NCI-H1048 (cell line): ENCODE measurements at regions not wholly inside any gene's neighbourhood (a gene's known extent, or its start where the extent isn't known, plus 50 kb on each side); places are given as distances from the start of the nearest gene placed in this dataset.
"Not testable (repeated sequence)": the region's sequence is repeated elsewhere in the genome, so short reads cannot be mapped to it uniquely, and the experiment has no call there.

ENCODE experiments used
- DNase-seq: peaks from one replicate; lab custom pipeline; 2025; lab: John Stamatoyannopoulos, UW

DNA sequence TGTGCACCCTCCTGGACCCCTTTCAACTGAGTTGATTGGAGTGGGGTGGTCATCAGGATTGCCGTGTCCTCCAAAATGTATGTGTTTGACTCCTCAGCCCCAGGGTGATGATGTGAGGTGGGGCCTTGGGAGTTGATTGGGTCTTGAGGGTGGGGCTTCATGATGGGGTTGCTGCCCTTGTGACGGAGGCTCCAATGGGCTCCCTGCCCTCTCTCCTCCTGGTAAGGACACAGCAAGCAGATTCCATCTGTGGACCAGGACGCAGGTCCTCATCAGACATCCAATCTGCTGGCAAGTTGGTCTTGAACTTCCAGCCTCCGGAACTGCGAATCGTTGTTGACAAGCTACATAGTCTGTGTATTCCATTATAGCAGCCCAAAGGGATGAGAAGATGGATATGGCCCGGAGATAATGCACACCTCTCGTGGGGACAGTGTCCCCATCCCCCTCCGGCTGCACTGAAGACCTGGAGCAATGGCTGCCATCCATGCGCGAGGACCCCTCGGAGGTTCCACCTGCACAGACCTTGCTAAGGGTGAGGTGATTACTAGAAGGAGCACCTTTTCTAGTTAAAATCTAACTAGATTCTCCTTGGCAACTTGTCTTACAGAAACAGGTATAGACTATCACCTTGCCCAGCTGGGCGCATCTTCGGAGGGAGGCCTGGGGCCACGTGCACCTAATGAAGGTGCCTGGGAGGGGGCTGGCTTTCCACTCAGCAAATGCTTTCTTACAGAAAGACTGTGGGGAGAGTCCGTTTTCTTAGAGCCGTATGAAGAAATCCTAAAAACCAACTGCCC is 75.7 kb upstream of the IRX4 start:
- DNase-seq = no peak

DNA sequence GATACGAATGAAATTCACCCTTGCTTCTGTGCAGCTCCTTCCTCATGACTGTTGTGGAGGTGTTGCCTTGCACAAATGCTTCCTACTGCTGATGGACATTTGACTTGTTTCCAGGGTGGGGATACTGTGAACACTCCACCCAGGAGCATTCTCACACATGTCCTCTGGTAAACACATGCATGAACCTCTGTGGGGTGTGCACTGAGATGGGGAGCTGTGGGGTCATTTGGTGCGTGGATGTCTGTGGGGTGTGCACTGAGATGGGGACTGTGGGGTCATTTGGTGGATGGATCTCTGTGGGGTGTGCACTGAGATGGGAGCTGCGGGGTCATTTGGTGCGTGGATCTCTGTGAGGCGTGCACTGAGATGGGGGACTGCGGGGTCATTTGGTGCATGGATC is 72.9 kb upstream of the IRX4 start:
- DNase-seq = no peak

DNA sequence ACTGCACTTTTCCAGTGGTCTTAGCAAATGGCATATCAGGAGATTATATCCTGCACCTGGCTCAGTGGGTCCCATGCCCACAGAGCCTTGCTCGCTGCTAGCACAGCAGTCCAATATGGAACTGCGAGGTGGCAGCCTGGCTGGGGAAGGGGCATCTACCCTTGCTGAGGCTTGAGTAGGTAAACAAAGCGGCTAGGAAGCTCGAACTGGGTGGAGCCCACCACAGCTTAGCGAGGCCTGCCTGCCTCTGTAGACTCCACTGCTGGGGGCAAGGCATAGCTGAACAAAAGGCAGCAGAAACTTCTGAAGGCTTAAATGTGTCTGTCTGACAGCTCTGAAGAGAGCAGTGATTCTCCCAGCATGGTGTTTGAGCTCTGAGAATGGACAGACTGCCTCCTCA is 71.0 kb upstream of the IRX4 start:
- DNase-seq = not testable (repeated sequence)

DNA sequence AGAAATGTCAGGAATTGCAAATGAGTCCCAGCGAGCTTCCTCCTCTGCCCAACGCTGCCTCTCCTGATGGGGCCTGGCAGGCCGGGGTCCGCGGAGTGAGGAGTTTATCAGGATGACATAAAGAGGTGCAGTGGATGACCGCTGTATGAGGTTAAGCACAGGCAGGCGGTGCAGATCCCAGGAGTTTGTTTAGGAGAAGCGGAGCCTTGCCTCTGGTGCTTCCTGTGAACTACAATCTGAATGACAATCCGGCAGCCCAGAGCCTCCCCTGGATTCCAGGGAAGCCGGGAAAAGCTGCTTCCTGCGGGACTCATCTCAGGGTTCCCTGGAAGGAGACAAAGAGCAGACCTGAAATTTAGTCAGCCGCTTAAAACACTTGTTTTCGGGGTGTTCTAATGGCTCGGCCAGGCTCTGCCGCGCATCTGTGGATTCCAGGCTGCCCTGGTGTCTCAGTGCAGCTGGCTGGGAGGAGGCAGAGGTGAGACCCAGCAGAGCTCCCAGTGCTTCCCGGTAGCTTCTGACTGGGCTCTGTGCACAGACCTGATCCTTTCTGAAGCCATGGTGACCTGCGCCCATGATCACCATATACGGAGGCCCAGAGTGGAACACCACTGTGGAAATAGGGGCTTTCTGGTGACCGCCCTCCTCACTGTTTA is 69.8 kb upstream of the IRX4 start:
- DNase-seq = no peak

DNA sequence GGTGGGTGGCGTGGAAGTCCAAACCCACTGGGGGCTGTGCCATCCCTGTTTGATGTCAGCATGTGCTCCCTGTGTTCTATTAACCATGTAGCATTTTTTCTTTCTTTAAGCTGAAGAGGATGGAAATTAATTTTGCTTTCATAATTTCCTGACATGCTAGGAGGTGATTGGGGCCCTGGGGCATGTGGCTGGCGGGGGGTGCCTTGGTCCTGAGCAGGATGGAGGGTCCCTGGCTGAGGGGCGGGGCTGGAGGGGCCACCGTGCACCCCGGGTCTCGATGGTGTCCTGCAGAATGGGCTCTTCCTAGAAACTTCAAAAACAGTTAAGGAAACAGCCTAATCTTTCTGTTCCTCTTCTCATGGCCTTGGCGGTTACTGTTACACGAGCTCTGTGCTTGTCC is 69.3 kb upstream of the IRX4 start:
- DNase-seq = no peak

DNA sequence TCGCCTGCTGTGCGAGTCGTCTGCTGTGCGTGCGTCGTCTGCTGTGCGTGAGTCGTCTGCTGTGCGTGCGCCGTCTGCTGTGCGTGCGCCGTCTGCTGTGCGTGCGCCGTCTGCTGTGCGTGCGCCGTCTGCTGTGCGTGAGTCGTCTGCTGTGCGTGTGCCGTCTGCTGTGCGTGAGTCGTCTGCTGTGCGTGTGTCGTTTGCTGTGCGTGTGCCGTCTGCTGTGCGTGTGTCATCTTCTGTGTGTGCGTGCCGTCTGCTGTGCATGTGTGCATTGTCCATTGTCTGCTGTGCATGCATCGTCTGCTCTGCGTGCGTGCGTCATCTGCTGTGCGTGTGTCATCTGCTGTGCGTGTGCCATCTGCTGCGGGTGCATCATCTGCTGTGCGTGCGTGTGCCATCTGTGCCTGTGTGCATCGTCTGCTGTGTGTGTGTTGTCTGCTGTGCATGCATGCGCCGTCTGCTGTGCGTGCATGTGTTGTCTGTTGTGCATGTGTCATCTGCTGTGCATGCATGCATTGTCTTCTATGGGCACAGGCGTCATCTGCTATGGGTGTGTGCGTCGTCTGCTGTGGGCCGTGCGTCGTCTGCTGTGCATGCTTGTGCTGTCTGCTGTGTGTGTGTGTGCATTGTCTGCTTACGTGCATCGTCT is 68.6 kb upstream of the IRX4 start:
- DNase-seq = no peak

DNA sequence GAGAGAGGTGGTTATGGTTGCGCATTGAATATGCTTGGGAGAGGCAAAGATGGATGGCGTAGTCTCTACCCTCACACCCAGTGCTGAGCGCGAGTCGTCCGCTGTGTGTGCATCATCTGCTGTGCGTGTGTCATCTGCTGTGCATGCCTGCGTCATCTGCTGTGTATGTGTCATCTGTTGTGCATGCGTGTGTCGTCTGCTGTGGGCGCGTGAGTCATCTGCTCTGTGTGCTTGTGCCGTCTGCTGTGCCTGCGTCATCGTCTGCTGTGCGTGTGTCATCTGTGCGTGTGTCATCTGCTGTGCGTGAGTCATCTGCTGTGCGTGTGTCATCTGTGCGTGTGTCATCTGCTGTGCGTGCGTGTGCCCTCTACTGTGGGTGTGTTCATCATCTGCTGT is 68.0 kb upstream of the IRX4 start:
- no peak for DNase-seq

DNA sequence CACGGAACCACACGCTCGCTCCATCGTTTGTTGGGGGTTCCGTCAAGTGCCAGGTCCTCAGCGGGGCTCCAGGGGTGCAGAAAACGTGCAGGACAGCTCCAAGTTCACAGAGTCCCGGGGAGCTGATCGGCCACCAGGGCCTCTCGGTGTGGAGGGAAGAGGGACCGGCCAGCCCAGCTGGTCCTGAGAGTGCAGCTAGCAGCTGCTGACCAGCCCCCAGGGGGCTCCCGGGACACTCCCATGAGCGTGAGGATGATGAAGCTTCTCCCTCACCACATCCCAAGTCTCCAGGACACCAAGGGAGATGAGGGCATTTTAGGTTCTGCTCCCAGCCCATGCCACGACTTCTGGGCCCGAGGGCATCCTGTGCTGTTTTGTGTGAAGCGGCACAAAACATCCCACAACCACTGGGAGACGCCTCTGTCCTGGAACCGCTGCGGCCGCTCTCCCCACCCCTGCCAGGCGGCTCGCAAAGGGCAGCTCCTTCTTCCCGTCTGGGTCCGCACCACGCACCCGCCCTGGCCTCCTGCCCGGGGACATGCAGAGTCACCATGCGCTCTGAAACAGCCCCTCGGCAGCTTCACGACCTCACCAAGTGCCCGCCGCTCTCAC is 67.5 kb upstream of the IRX4 start:
- no peak for DNase-seq

DNA sequence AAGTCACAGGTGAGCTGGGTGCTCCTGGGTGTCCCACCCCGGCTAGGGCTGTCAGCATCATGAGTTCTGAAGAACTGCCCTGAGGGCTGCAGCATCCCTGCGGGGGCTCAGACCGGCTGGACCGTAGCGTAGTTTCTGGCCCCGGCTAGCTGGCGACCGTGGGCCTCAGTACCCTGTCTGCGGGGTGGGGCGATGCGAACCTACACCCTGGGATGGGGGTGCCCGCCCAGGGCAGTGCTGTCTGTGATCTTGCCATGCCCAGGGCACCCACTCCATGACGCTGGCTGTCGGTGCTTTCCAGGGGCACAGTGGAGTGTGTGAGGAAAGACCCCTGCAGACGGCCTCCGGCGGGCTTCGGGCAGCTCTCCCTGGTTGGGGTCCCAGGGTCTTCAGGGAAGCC is 66.5 kb upstream of the IRX4 start:
- DNase-seq = no peak

DNA sequence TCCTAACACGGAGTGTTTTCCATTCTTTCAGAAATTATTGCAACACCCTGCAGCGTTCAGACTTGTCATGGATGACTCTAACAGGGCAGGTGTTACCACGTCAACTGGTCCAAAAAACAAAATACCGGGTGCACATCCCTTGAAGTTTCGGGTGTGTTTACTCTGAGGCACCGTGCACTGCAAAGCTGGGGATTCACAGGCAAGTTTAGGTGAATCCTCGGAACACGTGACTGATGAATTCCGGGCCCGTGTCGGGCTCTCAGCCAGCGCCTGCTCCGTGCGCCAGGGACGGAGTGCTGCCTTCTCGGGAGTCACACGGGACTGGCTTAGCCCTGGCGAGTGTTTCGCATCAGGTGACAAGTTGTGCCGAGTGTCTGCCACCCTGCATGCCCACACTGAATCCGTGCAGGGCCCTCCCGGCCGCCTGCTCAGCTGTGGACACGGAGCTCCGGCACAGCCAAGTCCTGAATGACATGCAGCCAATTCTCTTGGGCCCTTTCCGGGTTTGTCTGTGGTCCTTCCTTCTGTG is 66.0 kb upstream of the IRX4 start:
- DNase-seq = no peak

DNA sequence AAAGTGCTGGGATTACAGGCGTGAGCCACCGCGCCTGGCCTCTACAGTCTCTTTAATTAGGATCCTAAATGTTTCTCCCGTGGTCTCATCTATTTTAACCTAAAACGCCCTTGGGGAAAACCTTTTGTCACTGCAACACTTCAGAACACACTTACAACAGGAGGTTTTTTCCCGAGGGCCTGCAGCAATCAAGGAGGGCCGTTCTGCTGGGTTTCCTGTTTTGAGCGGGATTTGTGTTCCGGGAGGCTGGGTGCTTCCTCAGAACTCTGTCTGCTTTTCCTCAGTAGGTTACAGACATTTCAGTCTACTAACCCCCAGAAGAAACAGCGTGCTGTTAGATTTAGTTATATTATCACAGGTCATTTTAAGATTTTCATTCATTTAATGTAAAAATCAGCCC is 65.4 kb upstream of the IRX4 start:
- DNase-seq = no peak

DNA sequence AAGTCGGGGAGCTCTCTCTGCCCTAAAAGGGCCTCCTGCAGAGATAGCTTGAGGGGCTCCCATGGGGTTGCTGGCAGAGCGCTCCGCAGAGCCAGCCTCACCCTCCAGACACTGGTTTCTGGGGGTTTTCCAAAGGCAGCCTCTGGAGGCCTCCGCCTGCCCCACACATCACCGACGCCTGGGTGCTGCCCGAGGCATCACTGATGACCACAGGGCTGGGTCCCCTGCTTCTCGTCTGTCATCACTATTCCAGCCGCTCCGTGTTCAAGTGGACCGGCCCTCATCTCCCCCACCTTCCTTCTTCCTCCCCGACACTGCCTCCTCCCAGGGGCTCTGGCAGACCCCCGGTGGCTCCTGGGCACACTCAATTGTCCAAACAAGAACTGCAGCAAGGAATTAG is 64.1 kb upstream of the IRX4 start:
- DNase-seq = no peak

DNA sequence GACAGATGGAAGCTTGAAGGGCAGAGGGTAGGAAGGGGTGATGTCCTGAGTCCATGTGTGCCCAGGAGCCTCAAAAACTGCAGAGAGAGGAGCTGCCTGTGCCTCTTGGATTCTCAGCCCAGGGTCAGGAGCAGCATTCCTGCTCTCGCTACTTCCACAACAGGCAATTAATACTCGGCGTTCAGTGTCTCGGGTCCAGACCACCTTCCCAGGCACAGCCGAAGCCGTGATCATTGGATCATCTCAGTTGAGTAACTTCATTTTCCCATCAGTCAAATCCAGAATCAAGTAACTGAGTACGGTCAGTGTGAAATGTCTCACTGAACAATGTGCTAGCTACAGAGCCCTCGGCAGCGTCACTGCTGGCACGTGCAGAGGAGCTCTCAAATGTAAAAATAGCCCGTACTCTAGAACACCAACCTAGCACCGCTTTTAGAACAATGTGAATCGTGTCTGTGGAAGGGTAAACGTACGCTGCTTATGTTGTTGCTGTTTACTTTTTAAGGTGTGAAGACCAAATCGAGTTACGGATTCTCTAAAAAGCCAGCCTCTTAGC is 63.5 kb upstream of the IRX4 start:
- DNase-seq = no peak

DNA sequence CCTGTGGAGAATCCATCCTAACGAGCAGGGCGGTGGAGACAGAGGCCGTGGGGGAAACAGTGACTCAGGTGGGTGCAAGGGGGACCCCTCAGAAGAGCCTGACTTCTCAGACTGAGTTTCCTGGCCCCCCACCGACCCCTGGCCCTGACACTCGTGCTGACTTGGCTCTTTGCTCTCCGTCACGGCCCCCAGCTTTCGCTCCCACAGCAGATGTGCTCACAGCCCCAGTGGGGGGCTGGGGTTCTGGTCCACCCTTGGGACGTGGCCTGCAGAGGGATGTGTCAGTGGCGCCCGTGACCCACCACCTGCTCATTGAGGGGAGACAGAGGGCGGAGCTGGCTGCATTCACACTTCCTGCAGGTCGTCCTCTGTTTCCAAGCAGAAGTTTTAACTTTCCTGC is 62.9 kb upstream of the IRX4 start:
- no peak for DNase-seq

DNA sequence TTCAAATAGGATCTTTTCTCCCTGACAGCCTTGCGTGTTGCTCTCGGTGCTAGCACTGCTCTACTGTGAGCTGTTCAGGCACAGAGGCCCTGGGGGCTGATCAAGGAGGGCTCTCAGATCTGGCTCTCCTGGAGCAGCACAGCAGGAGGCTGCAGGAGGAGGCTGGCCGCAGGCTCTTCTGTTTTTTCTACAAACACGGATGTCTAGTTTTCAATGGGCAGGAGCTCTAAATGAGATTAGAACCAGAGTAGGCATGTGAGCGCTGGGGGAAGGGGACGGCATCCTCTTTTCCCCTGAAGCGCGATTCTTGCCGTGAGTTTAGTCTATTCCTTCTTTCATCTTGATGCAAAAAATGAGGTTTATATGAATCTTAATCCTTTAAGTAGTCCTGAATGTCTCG is 61.7 kb upstream of the IRX4 start:
- no peak for DNase-seq

DNA sequence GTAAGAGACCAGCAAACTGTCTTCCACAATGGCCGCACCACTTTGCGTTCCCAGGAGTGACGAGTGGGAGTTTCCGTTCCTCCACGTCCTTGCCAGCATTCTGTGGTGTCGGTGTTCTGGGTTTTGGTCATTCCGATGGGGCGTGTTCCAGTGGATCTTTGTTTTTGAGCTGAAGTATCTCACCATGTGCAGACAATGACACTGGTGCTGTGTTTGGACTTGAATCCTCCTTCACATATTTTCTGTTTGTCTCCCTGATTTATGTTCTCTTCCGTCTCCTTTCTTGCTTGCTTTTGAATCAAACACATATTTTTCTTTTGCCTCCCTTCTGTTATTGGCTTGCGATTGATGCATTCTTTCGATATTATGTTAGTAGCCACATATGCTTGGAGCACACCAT is 60.8 kb upstream of the IRX4 start:
- DNase-seq = no peak

DNA sequence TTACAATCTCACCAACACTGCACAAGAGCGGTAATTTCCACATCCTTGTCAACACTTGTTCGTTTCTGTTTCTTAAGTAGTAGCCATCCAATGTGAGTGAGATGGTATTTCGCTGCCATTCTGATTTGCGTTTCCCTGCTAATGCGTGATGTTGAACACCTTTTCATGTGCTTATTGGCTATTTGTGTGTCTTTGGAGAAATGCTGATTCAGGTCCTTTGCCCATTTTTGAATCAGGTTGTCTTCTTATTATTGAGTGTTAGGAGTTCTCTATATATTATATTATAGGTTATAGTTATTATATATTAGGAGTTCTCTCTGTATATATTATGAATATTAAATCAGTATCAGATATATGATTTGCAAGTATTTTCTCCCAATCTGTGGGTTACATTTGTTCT is 59.9 kb upstream of the IRX4 start:
- DNase-seq = no peak

DNA sequence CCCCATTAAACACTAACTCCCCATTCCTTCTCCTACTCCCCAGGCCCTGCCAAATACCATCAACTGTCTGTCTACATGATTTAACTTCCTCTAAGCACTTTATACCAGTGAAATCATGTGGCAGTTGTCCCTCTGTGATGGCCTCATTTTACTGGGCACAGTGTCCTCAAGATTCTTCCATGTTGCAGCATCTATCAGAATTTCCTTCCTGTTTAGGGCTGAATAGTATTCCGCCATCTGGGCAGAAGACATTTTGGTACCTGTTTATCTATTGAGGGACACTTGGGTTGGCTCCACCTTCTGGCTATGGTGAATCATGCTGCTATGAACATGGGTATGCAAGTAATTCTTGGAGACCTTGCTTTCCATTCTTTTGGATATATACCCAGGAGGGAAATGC is 59.4 kb upstream of the IRX4 start:
- DNase-seq = no peak

DNA sequence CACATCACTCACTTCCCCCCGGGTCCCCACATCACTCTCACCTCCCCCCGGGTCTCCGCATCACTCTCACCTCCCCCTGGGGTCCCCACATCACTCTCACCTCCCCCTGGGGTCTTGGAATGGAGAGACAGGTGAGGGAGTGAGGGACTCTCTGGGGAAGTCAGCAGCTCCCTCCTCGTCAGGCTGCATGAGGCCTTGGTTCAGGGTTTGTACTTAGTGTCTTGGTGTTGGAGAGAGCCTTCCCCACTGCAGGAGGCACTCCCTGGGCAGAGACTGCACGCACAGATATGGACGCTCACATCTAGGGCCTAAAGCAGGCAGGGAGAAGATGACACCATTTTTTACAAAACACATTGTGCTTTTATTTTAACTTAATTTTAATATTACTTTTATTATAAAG is 56.5 kb upstream of the IRX4 start:
- no peak for DNase-seq

DNA sequence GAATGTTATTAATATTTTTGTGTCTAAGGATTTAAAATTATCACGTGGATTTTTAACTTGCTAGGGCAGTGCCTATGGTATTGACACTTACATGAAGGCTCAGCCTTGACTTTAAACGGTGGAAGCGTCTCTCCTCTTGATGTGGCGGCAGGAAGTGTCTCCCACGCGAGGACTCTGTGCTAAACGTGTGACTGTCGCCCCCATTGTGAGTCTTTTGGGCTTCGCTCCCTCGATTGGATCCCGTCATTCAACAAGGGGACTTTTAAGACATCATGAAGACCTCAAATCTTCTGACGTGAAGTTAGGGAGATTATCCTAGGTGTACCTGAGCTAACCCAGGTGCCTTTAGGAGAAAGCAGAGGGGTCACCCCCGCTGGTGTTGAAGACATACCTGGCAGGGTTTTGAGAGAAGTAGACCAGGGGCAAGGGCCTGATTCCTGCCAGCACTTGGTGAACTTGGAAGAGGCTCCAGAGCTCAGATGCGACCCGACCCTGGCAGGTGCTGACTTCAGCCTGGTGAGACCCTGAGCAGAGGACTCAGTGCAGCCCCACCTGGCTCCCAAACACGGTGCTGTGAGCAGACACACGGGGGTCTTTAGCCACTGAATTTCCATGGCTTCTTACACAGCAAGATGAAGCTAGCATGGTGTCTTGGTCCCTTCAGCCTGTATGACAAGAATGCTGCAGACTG is 55.7 kb upstream of the IRX4 start:
- DNase-seq = no peak

DNA sequence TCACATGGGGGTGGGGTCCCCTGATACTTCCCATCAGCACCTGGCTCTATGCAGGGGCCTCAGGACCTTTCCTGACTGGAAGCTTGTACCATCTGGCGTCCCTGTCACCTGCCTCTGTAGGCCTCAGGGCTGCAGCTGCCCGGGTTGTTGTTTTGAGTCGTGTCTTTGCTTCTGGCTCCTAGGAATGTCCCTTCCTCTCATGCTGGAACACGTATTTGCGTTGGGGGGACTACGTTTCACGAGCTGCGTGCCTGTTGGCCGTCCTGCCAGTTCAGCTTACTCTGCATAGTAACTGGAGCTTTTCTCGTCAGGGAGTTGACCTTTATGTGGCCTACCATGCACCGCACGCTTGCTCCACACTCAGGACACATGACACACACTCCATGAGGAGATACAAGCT is 54.9 kb upstream of the IRX4 start:
- DNase-seq = no peak

DNA sequence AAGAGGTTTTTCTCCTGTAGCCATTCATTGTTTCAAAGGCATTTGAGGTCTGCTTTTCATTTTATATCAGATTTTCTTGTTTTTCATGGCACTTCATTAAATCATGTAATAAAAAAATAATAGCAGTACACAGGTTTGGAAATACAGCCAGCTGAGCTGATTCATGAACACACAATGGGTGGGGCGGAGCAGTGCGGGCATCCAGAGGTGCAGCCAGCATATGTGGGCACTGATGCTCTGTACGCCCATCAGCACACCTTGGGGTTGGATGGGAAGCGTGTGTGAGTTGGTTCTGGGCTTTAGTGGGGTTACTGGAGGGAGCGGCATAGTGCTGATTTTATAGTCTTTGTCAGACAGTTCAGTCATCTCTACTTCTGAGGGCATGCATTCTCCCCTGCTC is 54.2 kb upstream of the IRX4 start:
- DNase-seq = no peak
